GM12873 (cell line): ENCODE measurements at regions not wholly inside any gene's neighbourhood (a gene's known extent, or its start where the extent isn't known, plus 50 kb on each side); places are given as distances from the start of the nearest gene placed in this dataset.

Experiments used
- TF ChIP-seq, protein P1 (sequence below): IDR thresholded peaks from 2 replicates; pipeline ENCODE4 v1.5.1; 2012; ENCODE audit warnings: low read depth, mild to moderate bottlenecking, moderate library complexity, low read length, control low read depth; ENCODE audit not compliant: insufficient read depth; ENCODE audit errors: missing control alignments

DNA sequence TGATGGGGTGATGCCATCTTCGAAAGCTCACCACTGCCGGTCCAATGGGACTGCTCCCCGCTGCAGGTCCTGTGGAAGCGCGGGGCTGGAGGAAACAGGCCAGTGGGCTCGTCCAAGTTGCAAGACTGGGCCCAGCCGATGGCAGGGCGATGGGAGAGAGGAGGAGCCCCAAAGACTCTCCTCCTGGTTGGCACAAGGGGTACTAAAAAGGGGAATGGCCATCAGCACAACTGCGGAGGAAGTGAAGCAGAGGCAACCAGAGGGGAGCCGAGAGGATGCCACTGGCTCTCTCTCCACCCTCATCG, 357.1 kb downstream of the SHANK2 start:
- TF ChIP-seq, protein P1, sequence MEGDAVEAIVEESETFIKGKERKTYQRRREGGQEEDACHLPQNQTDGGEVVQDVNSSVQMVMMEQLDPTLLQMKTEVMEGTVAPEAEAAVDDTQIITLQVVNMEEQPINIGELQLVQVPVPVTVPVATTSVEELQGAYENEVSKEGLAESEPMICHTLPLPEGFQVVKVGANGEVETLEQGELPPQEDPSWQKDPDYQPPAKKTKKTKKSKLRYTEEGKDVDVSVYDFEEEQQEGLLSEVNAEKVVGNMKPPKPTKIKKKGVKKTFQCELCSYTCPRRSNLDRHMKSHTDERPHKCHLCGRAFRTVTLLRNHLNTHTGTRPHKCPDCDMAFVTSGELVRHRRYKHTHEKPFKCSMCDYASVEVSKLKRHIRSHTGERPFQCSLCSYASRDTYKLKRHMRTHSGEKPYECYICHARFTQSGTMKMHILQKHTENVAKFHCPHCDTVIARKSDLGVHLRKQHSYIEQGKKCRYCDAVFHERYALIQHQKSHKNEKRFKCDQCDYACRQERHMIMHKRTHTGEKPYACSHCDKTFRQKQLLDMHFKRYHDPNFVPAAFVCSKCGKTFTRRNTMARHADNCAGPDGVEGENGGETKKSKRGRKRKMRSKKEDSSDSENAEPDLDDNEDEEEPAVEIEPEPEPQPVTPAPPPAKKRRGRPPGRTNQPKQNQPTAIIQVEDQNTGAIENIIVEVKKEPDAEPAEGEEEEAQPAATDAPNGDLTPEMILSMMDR, result no peak

DNA sequence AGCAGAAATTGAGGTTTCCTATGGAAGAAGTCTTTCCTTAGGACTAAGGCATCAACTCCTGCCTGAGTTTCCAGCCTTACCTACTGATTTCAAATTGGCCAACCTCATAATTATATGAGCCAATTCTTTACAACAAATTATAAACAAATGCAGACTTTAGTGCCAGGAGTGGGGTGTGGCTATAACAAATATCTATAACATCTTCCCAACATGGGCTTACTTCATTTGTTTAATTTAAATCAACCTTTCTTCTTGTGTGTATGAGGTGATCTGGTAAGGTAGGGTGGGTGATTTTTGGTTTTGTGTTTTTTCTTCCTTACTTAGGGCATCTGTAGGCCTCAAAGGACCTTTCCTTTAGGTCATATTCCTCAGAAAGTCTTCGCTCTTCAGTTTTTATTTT, 354.9 kb downstream of the SHANK2 start:
- TF ChIP-seq, protein P1, result no peak

DNA sequence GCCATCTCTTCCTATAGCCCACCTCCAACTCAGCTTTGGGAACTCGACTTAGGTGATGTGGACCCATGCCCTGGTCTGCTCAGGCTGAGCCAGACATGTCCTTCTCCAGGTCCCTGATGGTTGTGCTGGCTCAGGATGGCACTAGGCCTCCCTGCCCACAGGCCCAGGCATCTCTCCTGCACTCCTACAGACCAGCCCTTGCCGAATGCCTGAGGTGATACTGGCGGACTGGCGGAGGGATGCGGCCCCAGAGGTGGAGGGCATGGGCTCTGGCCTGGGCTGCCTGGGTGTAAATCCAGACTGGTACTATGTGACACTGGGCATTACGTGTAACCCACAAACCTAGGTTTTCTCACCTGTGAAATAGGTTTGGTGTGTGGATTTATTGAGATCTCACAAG, 352.8 kb downstream of the SHANK2 start:
- TF ChIP-seq, protein P1, result no peak

DNA sequence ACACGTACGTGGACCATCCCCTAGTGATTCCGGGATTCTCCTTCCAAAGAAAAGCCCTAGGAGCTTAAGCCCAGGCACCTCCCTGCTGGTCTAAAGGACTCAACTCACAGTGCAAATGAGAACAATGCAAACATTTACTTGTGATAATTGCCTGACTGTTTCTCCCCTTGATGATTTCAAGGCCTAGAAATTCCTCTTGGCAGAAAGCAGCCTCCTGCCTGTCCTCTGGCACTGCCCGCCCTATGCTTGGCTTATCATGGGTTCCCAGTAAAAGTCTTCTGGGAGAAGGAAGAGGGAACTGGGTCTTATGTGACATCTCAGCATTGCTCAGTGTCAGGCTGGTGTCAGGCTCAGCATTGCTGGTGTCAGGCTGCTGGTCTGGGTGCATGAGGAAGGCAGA, 351.8 kb downstream of the SHANK2 start:
- TF ChIP-seq, protein P1, result no peak

DNA sequence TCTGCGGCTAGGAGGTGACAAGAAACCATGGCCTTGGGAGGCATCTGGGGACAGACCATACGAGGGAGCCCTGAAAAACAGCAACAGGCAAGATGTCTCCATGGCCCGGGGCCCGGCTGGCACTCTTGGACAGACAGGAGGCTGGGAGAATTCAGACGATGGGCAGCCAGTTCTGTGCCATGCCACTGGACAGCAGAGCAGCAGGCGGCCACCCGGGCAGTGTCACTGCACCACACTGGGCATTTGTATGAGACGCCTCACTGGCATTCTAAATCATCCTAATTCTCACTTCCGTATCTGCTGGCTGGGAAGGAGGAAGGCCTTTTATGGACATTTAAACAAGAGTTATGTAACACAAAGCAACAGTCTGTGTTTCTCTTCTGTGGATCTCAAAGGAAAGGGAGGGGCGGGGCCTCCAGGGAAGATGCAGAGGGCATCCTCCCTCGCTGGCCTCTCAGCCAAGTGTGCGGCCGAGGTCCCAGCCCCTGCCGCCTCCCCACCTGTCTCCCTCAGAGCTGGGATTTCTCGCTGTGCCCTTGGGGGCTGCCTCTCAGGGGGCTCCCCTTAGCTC, 350.3 kb downstream of the SHANK2 start:
- TF ChIP-seq, protein P1, result no peak

DNA sequence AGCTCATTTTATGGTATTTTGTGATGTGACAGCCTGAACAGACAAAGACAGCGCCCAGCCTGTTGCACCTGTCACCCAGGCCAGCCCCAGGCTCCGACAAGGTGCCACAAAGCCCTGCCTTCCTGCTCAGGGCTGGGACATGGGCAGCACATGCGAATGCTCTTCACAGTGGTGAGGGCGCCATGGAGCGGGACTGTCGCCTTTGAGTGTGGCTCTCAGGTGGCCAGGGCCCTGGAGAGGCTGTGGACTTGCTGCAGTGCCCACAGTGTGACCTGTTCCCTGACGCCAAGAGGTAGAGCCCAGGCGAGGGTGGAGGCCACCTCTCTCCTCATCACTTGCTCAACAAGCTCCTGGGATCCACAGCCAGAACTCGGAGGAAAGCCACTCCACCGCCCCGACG, 346.3 kb downstream of the SHANK2 start:
- TF ChIP-seq, protein P1, result no peak

DNA sequence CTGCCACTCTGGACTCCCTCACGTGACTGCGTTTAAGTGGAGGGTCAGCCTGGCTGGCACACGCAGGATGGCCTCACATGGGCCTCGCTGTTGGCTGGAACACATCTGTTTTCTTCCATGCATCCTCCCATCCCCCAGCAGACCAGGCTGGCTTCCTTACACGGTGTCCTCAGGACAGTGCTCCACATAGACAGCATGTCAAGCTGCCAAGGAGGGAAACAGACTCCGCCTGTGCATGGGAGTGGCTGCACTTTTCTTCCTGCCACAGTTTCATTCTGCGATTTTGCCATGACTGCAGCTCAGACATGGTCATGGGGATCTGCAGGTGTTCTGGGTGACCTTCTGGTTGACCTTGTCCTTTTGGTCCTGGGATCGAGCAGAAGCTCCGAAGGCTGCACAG, 344.2 kb downstream of the SHANK2 start:
- TF ChIP-seq, protein P1, result no peak
